PC-3 (cell line): ENCODE measurements at regions not wholly inside any gene's neighbourhood (a gene's known extent, or its start where the extent isn't known, plus 50 kb on each side); places are given as distances from the start of the nearest gene placed in this dataset.

ENCODE experiments used
- EZH2phosphoT487 ChIP-seq: fragments of 300-600 bp; sonication (generic); IDR thresholded peaks from 2 replicates; pipeline ENCODE4 v1.6.1; 2018; ENCODE audit warnings: mild to moderate bottlenecking, antibody characterized with exemption, low read length, borderline replicate concordance
- TF ChIP-seq, protein P1 (sequence below): fragments of 300-600 bp; sonication (generic); conservative IDR thresholded peaks from 2 replicates; pipeline ENCODE4 v1.5.1; 2017; ENCODE audit warnings: antibody characterized with exemption, low read depth, mild to moderate bottlenecking, low read length

GRCh38 chr14:87575378-87575777, 417.6 kb downstream of the GALC start:
- TF ChIP-seq, protein P1, sequence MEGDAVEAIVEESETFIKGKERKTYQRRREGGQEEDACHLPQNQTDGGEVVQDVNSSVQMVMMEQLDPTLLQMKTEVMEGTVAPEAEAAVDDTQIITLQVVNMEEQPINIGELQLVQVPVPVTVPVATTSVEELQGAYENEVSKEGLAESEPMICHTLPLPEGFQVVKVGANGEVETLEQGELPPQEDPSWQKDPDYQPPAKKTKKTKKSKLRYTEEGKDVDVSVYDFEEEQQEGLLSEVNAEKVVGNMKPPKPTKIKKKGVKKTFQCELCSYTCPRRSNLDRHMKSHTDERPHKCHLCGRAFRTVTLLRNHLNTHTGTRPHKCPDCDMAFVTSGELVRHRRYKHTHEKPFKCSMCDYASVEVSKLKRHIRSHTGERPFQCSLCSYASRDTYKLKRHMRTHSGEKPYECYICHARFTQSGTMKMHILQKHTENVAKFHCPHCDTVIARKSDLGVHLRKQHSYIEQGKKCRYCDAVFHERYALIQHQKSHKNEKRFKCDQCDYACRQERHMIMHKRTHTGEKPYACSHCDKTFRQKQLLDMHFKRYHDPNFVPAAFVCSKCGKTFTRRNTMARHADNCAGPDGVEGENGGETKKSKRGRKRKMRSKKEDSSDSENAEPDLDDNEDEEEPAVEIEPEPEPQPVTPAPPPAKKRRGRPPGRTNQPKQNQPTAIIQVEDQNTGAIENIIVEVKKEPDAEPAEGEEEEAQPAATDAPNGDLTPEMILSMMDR = no peak
- no peak for TF ChIP-seq EZH2phosphoT487
